22Rv1 (cell line): ENCODE measurements at regions not wholly inside any gene's neighbourhood (a gene's known extent, or its start where the extent isn't known, plus 50 kb on each side); places are given as distances from the start of the nearest gene placed in this dataset.

Source experiments
- CTCF ChIP-seq: fragments of 450-650 bp; IDR thresholded peaks from 2 replicates; pipeline ENCODE4 v1.5.1; 2017; ENCODE audit warnings: mild to moderate bottlenecking
- ZFX ChIP-seq: fragments of 450-650 bp; IDR thresholded peaks from 2 replicates; pipeline ENCODE4 v1.6.1; 2017; ENCODE audit warnings: antibody characterized with exemption, borderline replicate concordance

- TF ChIP-seq ZFX, result no peak
- TF ChIP-seq CTCF, result no peak
These were observed 107.5 kb upstream of the CELF4 start for GRCh38 chr18:37672932-37673595.
